ENCODE measurements at regions not wholly inside any gene's neighbourhood (a gene's known extent, or its start where the extent isn't known, plus 50 kb on each side); places are given as distances from the start of the nearest gene placed in this dataset.

GRCh38 chr9:73714294-73714693 is 562.6 kb downstream of the ANXA1 start:
- no peak for DNase-seq
- Mint-ChIP-seq H3K27ac (no peak overlapping the region), H3K9me3 (peaks cover 23% of the 10 kb centered on the region), H3K4me3 (no peak overlapping the region), H3K4me1 (ENCODE audit: low read depth) (no peaks in the 10 kb centered on the region), H3K27me3 (ENCODE audit: insufficient read depth) (no peaks in the 10 kb centered on the region), H3K36me3 (ENCODE audit: low read depth) (no peaks in the 10 kb centered on the region)
- TF ChIP-seq CTCF (IDR thresholded peaks at IDR 0.05) = no peak

- H3K4me1 Mint-ChIP-seq (ENCODE audit: low read depth) = no peaks in the 10 kb centered on the region
- H3K9me3 Mint-ChIP-seq = peaks cover 24% of the 10 kb centered on the region
- no peaks in the 10 kb centered on the region for H3K36me3 Mint-ChIP-seq (ENCODE audit: low read depth)
Observed at GRCh38 chr9:73715591-73715990, 563.9 kb downstream of the ANXA1 start.

GRCh38 chr9:73719660-73720059 is 568.0 kb downstream of the ANXA1 start:
- H3K27ac Mint-ChIP-seq = no peak overlapping the region
- H3K4me3 Mint-ChIP-seq = no peak overlapping the region
- no peak for TF ChIP-seq CTCF (IDR thresholded peaks at IDR 0.05)
- no peaks in the 10 kb centered on the region for H3K4me1 Mint-ChIP-seq (ENCODE audit: low read depth)
- no peak for DNase-seq
- peaks cover 44% of the 10 kb centered on the region for H3K9me3 Mint-ChIP-seq
- no peaks in the 10 kb centered on the region for H3K36me3 Mint-ChIP-seq (ENCODE audit: low read depth)
- no peaks in the 10 kb centered on the region for H3K27me3 Mint-ChIP-seq (ENCODE audit: insufficient read depth)

More at GRCh38 chr9:73715591-73715990, 563.9 kb downstream of the ANXA1 start:
- Mint-ChIP-seq H3K4me3 (no peak overlapping the region), H3K27me3 (ENCODE audit: insufficient read depth) (no peaks in the 10 kb centered on the region), H3K27ac (no peak overlapping the region)
- TF ChIP-seq CTCF (IDR thresholded peaks at IDR 0.05) = no peak
- DNase-seq = no peak

- Mint-ChIP-seq H3K4me3 (no peak overlapping the region), H3K36me3 (ENCODE audit: low read depth) (no peaks in the 10 kb centered on the region), H3K9me3 (peaks cover 39% of the 10 kb centered on the region), H3K27ac (no peak overlapping the region), H3K4me1 (ENCODE audit: low read depth) (no peaks in the 10 kb centered on the region), H3K27me3 (ENCODE audit: insufficient read depth) (no peaks in the 10 kb centered on the region)
- DNase-seq = no peak
- no peak for TF ChIP-seq CTCF (IDR thresholded peaks at IDR 0.05)
Observed at GRCh38 chr9:73720601-73721000, 568.9 kb downstream of the ANXA1 start.

GRCh38 chr9:73736270-73736669 is 584.6 kb downstream of the ANXA1 start:
- Mint-ChIP-seq H3K27me3 (ENCODE audit: insufficient read depth) (no peaks in the 10 kb centered on the region), H3K4me1 (ENCODE audit: low read depth) (no peaks in the 10 kb centered on the region), H3K4me3 (no peak overlapping the region), H3K27ac (no peak overlapping the region), H3K36me3 (ENCODE audit: low read depth) (no peaks in the 10 kb centered on the region), H3K9me3 (peaks cover 25% of the 10 kb centered on the region)
- TF ChIP-seq CTCF (IDR thresholded peaks at IDR 0.05) = no peak
- DNase-seq = no peak
